Head of caudate nucleus (tissue), 42 donors: ENCODE measurements at regions not wholly inside any gene's neighbourhood (a gene's known extent, or its start where the extent isn't known, plus 50 kb on each side); places are given as distances from the start of the nearest gene placed in this dataset.

Experiments
- DNase-seq, 42 donors: peaks; one replicate each; pipeline versions ENCODE4 v3.0.0 to v3.0.0-alpha.2; 2020 to 2021; ENCODE audit warnings: mixed read lengths in 7 of 42
- intact Hi-C: fragments of 100-400 bp; cut with DNase I; formaldehyde crosslinking; loops from one replicate; pipeline ENCODE4 v1.15.0; 2022

DNA sequence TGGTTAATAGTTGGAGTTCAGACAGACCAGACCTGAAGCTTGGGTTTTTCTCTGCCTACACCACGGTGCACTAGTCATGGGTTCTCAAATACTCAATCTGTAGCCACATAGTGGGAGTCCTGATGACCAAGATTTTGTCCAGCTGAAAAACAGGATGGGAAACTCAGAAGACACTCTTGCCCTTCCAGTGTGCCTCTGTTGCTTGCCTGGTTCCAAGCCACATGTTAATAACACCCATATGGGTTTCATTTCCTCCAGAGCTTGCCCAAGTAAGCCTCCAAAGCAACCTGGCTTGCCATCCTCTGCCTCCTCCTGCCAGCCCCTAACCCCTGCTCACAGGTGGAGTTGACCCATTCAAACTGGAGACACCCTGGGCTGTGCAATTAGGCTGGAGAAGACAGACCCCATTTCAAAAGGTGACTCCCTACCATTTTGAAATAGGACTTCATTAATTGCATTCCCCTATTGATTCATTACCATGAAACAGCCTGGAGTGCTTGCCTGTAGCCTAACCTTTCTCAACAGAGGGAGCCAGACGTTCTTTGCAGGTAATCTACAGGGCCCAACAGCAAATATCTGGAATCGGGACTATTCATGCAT lies 108.0 kb upstream of the HABP2 start:
- intact Hi-C loops = no loop called here
- no peak for DNase-seq

DNA sequence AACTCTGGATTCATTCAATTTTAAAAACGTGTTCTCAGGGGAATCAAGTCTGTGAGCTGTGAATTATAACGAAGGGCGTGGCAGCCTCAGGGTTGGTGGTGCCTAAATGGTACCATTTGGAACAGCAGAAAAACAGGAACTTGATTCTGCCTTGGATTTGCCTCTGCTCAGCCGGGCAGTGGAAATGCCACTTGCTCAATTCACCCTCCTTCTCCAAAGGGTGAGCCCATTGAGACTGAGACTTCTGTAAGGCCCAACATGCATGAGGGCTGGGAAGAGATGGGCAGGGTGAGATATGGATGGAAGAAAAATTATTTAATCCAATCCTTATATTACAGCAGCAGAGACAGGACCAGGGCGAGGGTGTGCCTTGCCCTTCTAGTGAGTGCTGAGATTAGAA lies 107.1 kb upstream of the HABP2 start:
- intact Hi-C loops = no loop called here
- DNase-seq = peak in 1 of 42 donors; percentile 21

DNA sequence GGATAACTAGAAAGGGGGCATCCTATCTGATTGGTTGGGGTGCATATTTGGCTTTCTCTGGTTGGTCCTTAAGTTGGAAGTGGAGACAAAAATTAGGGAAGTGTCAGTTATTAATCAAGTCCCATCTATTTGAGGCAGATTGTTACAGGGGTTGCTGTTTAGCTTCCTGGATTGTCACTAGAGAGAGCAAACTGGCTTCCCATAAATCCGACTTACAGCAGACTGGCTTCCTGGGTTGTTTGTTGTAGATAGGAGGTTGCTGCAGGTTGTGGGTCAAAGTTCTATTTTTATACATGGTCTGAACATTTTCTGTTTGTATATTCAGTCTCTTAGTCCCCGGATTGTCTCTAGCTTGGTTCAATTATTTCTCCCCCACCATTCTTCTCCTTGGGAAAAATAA lies 106.1 kb upstream of the HABP2 start:
- intact Hi-C loops = no loop called here

DNA sequence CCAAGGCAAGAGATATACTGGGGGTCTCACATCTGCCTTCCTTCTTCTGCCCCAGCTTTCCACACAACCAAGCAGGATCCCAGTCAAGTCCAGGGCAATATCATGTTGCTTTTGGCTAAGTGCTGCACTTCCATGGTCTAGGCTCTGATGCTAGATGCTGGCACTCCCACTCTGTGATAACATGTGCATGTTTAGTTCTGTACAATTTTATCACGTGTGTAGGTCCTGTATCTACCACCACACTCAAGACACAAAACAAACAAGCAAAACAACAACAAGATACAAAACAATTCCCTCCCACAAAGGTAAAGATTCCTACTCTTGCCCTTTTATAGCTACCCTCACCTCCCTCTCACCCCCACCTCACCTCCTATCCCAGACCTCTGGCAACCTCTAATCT lies 105.6 kb upstream of the HABP2 start:
- DNase-seq = peak in 2 of 42 donors; percentile 7 to 14
- intact Hi-C loops = no loop called here

More for the DNA sequence above, 106.1 kb upstream of the HABP2 start:
- peak in 1 of 42 donors; percentile 2 for DNase-seq

DNA sequence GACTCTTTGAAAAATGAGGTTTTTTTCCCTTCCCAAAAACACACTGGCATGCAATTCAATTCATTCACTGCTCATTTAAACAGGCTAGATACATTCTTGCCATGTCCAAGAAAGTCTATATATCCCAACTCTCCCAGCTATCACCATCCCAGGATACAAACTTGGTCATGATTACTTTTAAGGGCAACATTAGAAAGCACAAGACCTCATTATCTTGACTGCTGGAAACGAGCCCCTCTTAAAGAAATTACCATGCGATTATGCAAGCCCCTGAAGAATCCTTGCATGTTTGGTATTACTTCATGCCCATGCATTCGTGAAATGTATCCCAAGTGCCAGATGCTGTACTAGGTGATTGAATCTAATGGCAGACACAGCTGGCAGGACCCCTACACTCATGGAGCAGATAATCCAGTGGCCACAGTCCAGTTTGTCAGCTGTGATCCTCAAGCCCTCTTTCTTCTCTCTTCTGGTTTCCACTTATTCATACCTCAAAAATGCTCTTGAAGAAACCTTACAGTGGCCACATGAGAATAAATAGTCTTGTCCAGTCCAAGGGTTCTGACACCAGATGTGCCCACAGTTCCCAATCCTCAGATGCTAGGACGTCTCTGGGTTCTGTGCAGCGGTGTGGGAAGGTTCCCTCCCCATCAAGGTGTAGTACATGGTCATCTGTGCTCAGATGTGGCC lies 103.7 kb upstream of the HABP2 start:
- DNase-seq = peak in 2 of 42 donors; percentile 15 to 21
- intact Hi-C loops = no loop called here

DNA sequence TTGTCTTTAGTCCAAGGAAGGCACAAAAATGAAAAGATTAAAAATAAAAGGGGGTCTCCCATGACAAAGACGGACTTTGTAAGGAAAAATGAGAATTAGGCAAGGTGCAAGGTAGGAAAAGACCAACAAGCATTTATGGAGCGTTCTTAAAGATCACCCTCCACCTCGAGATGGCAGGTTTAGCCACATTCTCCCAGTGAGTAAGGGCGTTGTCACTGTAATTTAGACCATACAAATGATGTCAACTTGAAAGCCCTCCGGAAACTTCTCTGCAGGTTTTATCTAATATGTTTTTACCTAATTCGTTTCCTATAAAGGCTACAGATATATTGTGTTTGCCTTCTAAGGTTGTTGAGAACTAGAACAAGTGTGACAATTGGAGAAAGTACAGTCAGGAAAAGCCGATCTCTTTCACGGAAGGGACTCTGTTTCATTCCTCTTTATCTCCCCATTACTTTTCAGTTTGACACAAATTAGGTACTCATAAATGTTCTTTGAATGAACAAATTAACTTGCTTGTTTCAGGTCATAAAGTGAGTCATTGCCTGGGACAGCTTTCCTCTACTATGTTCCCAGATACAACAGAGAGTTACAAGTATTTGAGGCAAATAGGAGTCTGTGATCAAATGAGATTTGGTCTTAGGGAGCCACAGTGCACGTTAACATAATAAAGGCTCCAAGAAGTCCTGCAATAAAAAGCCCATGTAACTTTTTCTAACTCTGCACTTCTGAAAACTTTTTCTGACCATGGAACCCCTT lies 102.6 kb upstream of the HABP2 start:
- DNase-seq = peak in 1 of 42 donors; percentile 8
- intact Hi-C loops = no loop called here

DNA sequence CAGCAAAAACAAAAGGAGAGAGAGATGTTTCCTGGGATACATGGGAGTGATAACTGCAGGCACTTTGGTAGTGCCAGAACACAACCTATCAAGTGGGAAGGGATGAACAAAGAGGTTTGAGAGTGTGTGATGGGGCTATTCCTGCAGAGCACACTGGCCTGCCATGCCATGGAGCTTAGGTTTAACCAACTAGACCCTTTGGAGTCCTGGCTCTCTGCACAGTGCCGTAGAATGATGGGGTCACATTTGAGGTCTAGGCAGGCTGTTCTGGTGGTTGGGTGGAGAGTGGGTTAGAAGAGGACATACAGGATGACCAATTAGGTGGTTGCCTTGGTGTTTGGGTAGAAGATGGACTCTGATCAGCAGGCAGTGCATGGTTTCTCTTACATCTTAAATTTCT lies 101.9 kb upstream of the HABP2 start:
- intact Hi-C loops = no loop called here
- DNase-seq = peak in 1 of 42 donors; percentile 12

DNA sequence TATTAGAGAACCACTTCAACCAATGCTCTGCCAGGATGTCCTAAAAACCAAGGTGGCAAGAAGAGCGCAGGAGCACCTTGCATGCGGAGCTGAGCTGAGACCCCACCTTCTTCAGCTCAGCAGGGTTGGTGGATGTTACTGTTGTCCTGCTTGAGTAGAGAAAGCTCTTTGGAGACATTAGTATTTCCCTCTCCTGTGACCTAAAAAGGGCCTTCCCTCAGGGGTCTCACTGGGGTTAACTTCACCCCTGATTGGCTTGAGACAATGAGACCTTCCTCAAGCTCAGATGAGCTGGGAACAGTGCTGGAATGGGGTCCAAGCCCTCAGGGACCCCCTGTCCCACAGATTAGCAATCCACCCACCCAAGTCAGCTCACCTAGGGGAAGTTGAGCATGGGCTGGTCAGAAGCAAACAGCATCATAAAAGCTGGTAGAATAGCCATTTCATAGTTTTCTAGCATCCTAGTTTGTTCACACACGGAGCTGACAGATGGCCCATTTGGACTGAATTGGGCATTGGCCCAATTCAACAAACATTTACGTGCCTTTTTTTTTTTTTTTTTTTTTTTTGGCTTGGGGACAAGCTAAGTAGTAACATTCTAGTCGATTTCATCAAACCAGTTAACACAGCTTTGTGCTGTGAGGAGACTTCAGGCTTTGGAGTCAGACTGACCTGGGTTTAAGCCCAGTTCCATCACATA lies 100.6 kb upstream of the HABP2 start:
- intact Hi-C loops = no loop called here
- peak in 1 of 42 donors; percentile 17 for DNase-seq

DNA sequence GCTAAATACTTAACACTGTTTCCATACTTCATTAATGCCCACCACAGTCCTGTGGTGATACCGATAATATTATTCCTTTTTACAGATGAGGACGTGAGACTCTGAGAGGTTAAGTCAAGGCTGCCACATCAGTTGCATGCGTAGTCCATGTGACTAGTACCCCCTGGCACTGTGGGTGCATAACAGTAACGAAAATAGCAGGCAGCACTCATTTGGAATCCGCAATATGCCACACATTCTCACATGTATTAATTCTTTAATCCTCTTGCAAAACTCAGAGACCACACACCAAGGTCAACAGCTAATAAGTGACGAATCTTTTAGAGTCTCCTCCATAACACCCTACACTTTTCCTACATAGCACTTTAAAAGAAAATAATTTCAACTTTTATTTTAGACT lies 99.5 kb upstream of the HABP2 start:
- peak in 1 of 42 donors; percentile 3 for DNase-seq
- intact Hi-C loops = no loop called here

DNA sequence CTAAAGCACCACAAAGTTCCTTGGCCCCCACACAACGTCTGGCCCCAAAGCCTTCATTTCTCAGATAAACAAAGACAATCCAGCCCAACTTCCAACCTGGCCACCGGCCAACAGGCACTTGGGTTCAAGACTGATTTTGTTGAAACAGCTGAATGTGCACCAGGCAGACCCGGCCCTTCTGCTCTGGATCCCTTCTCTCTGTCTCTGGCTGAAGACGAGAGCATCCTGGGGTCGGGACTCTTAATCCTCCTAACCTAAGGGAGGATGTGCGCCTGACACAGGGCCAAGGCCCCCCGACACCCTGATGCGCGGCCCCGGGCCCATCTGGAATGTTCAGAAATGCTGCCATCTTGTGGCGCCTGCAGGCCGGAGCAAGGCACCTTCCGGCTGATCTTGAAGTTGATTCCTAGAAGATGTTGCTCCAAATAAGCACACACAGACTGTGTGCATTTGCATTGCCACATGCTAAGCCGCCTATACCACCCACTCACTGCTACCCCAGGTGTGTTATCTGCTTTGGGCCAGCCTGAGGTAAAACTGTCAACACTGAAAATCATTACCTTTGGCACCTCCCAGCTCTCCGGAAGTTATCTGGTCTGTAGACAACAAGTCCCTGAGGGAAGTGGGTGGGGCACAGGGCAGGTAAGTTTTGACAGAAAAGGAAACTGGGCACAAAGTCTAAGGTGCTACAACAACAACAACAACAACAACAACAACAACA lies 98.4 kb upstream of the HABP2 start:
- peak; percentile 13 to 76 (median 54) for DNase-seq
- intact Hi-C loops = no loop called here

DNA sequence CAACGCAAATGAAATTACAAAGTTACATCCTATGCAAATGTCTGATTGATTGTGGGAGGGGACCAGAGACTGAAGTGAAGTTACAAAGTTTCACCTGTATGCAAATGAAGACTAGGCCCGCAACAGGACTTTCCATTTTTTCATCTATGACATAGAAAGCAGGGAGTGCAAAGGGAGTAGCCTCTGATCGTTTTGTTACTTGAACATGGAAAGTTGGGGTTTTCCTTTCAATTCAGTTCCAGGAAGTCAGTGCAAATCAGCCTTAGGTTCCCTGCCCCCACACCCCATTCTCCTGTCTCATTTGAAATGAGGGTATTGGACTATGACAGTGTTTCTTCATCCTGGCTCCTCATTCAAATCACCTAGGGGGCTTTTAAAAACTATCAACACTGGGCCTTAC lies 96.9 kb upstream of the HABP2 start:
- intact Hi-C loops = no loop called here
- DNase-seq = no peak

DNA sequence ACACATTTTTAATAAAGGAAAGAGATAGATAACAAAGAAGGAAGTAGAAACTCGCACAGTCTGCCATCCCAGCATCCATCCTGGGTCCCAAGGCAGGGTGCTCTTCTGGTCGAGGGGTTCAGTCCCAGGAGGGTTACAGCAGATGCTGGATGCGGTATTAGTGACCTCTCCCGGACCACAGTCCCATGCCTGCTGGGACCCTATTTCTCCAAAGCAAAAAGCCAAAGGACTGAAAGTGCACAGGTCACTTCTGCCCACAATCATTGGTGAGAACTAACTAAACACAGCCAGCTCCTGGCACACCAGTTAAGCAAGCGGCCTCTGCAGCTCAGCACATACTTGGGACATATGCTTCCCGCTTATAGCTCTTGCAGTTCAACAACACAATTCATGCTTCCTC lies 96.1 kb upstream of the HABP2 start:
- no peak for DNase-seq
- intact Hi-C loops = no loop called here

DNA sequence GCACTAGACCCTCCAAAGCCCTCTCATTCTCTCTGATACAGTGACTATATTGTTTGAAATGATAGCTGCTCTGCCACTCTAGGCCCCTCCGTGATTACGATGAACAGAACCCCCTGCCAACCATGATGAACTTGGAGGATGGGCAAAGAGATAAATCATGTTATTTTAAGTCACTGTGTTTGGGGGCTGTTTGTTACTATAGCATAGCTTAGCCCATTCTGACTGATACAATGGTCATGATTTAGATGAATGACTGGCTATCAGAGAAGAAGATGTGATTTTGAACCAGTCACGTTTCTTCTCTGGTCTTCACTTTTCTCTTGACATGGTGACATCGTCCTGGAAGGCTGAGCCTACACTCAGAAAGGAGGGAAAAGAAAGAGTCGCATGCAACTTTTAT lies 95.4 kb upstream of the HABP2 start:
- intact Hi-C loops = no loop called here

DNA sequence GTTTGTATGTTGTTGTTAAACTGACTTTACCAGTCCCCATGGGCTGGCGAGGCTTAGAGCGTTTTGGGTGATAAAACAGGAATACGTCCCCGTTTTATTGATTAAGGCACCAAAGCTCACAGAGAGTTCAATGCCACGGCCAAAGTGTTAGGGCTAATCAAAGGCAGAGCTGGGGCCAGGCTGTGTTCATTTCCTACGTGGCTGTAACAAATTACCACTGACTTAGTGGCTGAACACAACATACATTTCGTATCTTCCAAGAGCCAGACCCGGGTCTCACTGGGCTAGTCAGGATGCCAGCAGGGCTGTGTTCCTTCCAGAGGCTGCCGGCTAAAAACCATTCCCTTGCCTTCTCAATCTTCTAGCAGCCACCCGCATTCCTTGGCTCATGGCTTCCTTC lies 94.4 kb upstream of the HABP2 start:
- intact Hi-C loops = no loop called here

More for the DNA sequence above, 95.4 kb upstream of the HABP2 start:
- DNase-seq = no peak

DNA sequence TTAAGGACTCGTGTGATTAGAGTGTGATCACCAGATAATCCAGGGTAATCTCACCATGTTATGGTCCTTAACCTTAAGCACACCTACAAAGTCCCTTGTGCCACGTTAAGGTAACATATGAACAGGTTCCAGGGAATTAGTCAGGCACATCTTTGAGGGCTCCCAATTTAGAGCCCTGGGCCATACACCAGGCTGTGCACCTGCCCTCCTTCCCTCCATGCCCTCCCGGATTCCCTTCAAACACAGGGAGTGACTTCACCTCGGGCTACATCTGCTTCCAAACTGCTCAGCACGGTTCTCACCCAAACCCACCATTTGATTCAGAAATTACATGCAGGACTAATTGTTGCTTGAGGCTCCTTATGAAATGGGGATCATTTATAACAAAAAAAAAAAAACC lies 93.9 kb upstream of the HABP2 start:
- intact Hi-C loops = no loop called here
- DNase-seq = no peak

More for the DNA sequence above, 94.4 kb upstream of the HABP2 start:
- DNase-seq = no peak

DNA sequence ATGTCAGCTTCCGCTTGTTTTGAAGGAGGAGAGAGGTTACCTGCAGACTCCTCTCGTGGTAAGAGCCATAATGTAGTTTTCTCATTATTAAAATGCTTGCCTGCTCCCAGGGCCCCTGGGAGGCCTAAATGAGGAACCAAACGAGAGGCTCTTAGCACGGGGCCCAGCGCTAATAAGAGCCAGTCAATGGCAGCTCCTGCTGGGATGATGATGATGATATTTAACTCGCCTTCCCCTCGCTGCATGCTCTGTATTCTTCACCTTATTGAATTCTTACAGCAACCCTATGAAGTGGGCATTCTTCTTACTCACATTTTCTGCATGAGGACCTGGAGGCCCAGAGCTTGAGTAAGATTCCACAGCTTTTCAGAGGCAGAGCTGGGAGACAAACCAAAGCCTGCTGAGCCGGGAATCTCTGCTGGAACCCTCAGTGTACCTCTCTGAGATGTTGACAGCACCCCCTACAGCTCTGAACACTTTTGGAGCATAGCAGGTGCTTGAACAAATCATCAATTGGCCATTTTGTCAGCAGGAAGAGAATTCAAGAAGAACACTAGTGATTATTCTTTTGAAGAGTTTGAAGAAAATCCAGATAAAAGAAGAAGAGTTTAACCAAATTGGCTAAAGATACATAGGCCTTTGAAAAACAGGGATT lies 93.1 kb upstream of the HABP2 start:
- intact Hi-C loops = no loop called here

DNA sequence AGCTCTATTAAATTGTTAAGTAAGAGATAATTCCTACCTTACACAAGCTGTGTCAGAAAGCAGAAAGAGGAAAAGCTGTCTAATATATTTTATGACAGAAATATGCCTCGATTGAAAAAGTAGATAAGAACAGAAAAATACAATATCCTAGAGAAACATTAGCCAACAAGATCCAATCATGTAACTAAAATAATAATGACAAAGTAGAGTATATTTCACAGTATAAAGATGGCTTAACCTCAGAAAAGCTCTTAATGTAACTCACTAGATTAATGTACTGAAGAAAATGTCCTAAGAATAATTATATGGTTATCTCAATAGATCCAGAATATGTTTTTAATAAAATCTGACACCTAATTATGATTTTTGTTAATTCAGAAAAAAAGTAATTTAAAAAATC lies 89.8 kb upstream of the HABP2 start:
- DNase-seq = no peak

More for the DNA sequence above, 93.1 kb upstream of the HABP2 start:
- peak in 1 of 42 donors; percentile 30 for DNase-seq

DNA sequence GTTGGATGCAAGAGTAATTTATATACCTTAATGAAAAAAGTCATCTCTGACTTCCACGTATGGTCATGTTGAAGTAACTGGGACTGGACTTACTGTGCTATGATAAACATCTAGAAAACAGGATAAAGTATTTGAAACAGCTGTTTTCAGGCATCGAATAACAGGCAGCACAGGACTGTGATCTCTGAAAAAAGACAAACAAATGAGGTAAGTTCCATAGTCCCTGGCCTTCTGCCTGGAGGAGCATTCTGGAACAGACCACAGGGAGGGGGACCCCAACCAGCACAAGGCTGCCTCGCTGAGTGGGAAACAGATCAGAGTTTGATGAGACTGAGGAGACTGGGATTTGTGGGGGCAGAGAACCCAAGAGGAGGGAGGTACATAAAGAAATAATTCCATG lies 89.1 kb upstream of the HABP2 start:
- no peak for DNase-seq
- intact Hi-C loops = no loop called here

More for the DNA sequence above, 89.8 kb upstream of the HABP2 start:
- intact Hi-C loops = no loop called here

DNA sequence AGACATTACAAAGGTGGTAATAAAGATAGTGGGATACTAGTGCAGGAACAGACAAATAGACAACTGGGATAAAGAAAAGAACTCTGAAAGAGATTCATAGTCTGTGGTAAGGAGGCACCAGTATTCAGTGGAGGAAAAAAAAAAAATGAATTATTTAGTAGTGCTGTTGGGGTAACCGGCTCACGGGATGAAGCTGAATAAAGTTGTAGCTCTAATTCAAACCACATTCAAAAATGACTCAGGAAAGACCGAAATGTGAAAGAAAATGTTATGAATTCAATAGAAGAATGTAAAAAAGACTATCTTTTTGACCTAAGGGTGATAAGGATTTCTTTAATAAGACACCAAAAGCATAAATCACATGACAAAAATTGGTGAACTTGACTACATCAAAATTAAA lies 83.1 kb upstream of the HABP2 start:
- intact Hi-C loops = no loop called here
- DNase-seq = no peak
